ENCODE measurements at regions not wholly inside any gene's neighbourhood (a gene's known extent, or its start where the extent isn't known, plus 50 kb on each side); places are given as distances from the start of the nearest gene placed in this dataset.

DNA sequence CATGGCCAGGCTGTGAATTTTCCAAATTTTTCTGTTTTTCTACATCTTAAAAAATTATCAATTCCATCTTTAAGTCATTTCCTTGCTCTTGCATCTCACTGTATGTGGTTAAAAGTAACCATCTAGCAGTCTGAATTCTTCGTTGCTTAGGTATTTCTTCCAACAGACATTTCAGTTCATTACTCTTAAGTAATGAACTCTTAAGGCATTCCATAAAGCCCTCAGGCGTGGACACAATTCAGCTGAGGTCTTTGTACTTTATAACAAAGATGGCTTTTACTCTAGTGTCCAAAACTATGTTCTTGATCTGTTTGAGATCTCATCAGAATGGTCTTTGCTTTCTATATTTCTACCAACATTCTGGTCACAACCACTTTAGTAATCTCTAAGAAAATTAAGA is 253.9 kb upstream of the GCFC2 start:
- TF ChIP-seq, protein P1, sequence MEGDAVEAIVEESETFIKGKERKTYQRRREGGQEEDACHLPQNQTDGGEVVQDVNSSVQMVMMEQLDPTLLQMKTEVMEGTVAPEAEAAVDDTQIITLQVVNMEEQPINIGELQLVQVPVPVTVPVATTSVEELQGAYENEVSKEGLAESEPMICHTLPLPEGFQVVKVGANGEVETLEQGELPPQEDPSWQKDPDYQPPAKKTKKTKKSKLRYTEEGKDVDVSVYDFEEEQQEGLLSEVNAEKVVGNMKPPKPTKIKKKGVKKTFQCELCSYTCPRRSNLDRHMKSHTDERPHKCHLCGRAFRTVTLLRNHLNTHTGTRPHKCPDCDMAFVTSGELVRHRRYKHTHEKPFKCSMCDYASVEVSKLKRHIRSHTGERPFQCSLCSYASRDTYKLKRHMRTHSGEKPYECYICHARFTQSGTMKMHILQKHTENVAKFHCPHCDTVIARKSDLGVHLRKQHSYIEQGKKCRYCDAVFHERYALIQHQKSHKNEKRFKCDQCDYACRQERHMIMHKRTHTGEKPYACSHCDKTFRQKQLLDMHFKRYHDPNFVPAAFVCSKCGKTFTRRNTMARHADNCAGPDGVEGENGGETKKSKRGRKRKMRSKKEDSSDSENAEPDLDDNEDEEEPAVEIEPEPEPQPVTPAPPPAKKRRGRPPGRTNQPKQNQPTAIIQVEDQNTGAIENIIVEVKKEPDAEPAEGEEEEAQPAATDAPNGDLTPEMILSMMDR (conservative IDR thresholded peaks at IDR 0.05; ENCODE audit: low read depth, low read length), result no peak
- DNase-seq (ENCODE audit: low read depth), result no peak

DNA sequence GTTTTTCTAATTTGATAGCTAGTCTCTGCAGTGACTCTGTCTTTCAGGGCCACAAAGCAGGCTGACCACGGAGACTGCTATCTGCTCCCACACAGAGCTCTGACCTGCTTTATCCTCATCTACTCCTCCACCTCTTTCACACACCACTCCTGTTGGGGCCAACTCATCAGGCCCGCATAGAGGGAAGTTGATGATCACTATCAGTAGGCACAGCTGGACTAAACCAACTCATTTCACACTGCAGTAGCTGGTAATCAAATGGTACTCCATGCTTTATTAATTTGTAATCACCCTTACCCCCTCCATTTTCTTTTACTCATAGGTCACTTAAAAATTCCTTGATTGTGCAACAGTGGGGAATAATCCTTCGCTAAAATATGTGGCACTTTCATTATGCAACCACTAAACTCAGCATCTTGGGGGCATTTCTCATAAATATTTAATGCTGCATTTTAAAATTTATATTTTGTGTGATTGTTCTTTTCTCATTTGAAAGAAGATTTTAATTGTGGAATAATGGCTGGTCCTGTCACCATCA is 249.8 kb upstream of the GCFC2 start:
- TF ChIP-seq, protein P1 (conservative IDR thresholded peaks at IDR 0.05; ENCODE audit: low read depth, low read length), result no peak
- no peak for DNase-seq (ENCODE audit: low read depth)
- no peak overlapping the region for H3K4me3 ChIP-seq (ENCODE audit: low read length)

More for the DNA sequence above, 253.9 kb upstream of the GCFC2 start:
- no peak overlapping the region for H3K4me3 ChIP-seq (ENCODE audit: low read length)

DNA sequence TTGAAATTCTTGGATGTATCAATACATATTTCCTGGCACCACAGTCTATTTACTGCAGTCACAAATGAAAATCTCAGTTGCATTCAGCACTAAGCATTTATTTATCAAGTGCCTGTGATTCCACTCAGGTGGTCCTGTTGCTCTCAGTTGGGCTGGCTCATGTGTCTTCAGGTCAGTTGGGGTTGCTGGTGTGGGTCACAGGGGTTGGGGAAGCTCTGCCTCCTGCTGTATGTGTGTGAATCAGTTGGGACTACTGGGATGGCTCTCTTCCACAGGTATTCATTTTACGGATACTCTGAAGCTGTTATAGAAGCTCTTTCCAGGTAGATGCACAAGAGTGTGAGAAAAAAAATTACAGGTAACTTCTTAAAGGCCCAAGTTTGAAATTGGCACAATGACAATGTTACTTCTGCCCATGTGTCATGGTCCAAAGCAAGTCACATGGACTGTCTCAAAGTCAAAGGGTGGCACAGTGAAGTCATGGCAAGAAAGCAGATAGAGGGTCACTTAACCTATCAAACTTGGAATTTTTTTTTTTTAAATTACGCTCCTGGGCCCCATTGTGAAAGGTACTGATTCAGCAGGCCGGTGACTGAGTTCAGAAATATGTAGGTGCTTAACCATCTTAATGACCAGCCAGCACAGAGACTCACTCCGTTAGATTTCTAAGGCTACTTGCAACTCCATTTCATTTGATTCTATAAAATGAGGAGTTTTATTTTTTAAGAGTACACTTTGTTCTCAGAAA is 249.2 kb upstream of the GCFC2 start:
- TF ChIP-seq, protein P1 (conservative IDR thresholded peaks at IDR 0.05; ENCODE audit: low read depth, low read length), result no peak
- no peak overlapping the region for H3K4me3 ChIP-seq (ENCODE audit: low read length)
- no peak for DNase-seq (ENCODE audit: low read depth)

DNA sequence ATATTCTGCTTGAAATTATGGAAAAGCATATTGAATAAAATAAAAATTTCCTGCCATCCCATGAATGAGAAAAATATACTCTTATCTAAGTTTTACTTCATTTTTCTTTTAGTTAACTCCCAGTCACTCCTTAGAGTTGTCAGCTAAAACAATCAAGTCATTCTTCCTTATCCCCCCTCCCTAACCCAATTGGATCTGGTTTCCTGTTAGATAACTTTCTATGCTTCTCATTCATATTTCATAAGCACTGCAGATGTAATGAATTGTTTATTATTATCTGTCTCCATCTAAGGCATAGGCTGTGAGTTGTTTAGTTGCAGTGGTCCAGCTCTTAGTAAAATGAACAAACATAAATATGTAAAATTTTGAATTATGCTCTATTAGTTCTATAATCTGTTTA is 244.0 kb upstream of the GCFC2 start:
- TF ChIP-seq, protein P1 (conservative IDR thresholded peaks at IDR 0.05; ENCODE audit: low read depth, low read length), result no peak
- no peak overlapping the region for H3K4me3 ChIP-seq (ENCODE audit: low read length)
- DNase-seq (ENCODE audit: low read depth), result no peak

DNA sequence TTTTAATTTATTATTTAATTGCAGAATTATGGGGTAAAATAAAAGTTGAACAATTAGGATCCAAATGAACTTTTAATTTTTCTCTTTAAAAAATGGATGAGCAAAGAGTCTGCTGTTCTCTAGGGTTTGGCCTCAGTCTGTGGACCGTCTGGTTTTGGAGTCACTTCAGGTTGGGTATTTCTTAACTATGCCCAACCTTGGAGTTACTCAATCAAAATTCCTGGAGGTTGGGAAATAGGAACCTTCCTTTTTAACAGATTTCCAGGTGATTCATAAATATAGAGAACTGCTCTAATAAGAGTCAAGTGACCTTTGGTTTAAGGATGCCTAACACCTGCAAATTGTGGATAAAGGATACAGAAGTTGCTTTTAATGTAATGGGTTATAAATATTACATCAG is 241.5 kb upstream of the GCFC2 start:
- H3K4me3 ChIP-seq (ENCODE audit: low read length), result no peak overlapping the region
- TF ChIP-seq, protein P1 (conservative IDR thresholded peaks at IDR 0.05; ENCODE audit: low read depth, low read length), result no peak
- DNase-seq (ENCODE audit: low read depth), result no peak

DNA sequence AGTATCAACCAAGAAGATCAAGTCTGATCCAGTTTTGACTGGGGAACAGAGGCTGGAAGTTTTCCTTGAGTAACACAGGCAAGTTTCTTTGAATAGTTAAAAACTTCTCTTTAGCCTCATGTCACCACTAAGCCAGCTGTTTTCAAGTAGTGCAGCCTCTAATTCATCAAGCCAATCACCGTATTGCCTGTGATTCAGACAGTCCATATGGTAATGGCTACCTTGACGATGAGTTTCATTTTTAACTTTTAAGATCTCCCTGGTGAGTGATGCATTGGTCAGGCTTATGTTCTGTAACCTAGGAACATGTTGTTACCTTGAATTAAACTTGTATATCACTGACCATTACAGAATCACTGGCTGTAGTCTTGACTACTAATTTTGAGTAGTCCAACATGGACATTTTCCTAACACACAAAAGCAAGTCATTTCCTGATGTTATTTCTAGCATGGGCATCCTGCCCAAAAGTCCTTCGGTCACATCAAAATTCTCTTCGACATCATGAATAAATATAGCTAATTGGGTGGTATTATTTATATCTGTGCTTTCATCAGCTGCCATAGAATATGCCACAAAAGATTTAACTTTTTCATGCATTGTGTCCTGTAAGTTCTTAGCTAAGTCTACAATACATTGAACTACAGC is 238.8 kb upstream of the GCFC2 start:
- no peak for DNase-seq (ENCODE audit: low read depth)
- no peak overlapping the region for H3K4me3 ChIP-seq (ENCODE audit: low read length)
- TF ChIP-seq, protein P1 (conservative IDR thresholded peaks at IDR 0.05; ENCODE audit: low read depth, low read length), result no peak
